ENCODE measurements at regions not wholly inside any gene's neighbourhood (a gene's known extent, or its start where the extent isn't known, plus 50 kb on each side); places are given as distances from the start of the nearest gene placed in this dataset.
"Not testable (repeated sequence)": the region's sequence is repeated elsewhere in the genome, so short reads cannot be mapped to it uniquely, and the experiment has no call there.

GRCh38 chr21:6436971-6437833, 4084.2 kb upstream of the TPTE start:
- not testable (repeated sequence) for H2BK12ac ChIP-seq (ENCODE audit: low read length in 2 of 2); H3K18ac ChIP-seq (ENCODE audit: low read depth in 1 of 2, low read length in 2 of 2); H4K91ac ChIP-seq (ENCODE audit: low read length); H3K4me3 ChIP-seq (ENCODE audit: insufficient read depth in 1 of 2, low read depth in 1 of 2, low read length in 2 of 2); H3K79me1 ChIP-seq (replicated peaks; ENCODE audit: low read length, poor library complexity, severe bottlenecking); H2AFZ ChIP-seq (ENCODE audit: low read depth, low read length); H3K9me3 ChIP-seq (ENCODE audit: control insufficient read depth, low read length); H3K27me3 ChIP-seq (ENCODE audit: control insufficient read depth in 1 of 2, insufficient read depth in 1 of 2, low read length in 2 of 2); H2BK5ac ChIP-seq (ENCODE audit: low read depth, low read length, poor library complexity, severe bottlenecking); H3K9ac ChIP-seq (ENCODE audit: low read length); H3K4me1 ChIP-seq (ENCODE audit: control insufficient read depth, insufficient read depth, low read depth, low read length); H3K36me3 ChIP-seq (ENCODE audit: control insufficient read depth in 1 of 2, insufficient read depth in 2 of 2, low read depth in 1 of 2, low read length in 2 of 2); H3K4ac ChIP-seq (ENCODE audit: low read depth in 1 of 2, low read length in 2 of 2); H3K27ac ChIP-seq (ENCODE audit: low read length, poor library complexity, severe bottlenecking); H2AK5ac ChIP-seq (ENCODE audit: low read length, severe bottlenecking); H3K23ac ChIP-seq (ENCODE audit: low read length in 2 of 2); H2BK15ac ChIP-seq (ENCODE audit: low read depth, poor library complexity, severe bottlenecking); H3K4me2 ChIP-seq (ENCODE audit: low read length, poor library complexity, severe bottlenecking); H3K14ac ChIP-seq (ENCODE audit: low read length in 2 of 2); H4K8ac ChIP-seq (ENCODE audit: low read length); H2BK120ac ChIP-seq (ENCODE audit: low read depth, low read length)
- DNase-seq: peak; percentile 0
- 95% methylated on average over 3 of the region's 21 CpGs for WGBS

GRCh38 chr21:6437834-6438187, 4083.6 kb upstream of the TPTE start:
- H3K4ac ChIP-seq (ENCODE audit: low read depth in 1 of 2, low read length in 2 of 2); H3K36me3 ChIP-seq (ENCODE audit: control insufficient read depth in 1 of 2, insufficient read depth in 2 of 2, low read depth in 1 of 2, low read length in 2 of 2); H3K4me3 ChIP-seq (ENCODE audit: insufficient read depth in 1 of 2, low read depth in 1 of 2, low read length in 2 of 2); H2AK5ac ChIP-seq (ENCODE audit: low read length, severe bottlenecking); H3K18ac ChIP-seq (ENCODE audit: low read depth in 1 of 2, low read length in 2 of 2); H2BK5ac ChIP-seq (ENCODE audit: low read depth, low read length, poor library complexity, severe bottlenecking); H4K8ac ChIP-seq (ENCODE audit: low read length); H3K27ac ChIP-seq (ENCODE audit: low read length, poor library complexity, severe bottlenecking); H2BK120ac ChIP-seq (ENCODE audit: low read depth, low read length); H3K9me3 ChIP-seq (ENCODE audit: control insufficient read depth, low read length); H2BK12ac ChIP-seq (ENCODE audit: low read length in 2 of 2); H3K14ac ChIP-seq (ENCODE audit: low read length in 2 of 2); H2BK15ac ChIP-seq (ENCODE audit: low read depth, poor library complexity, severe bottlenecking); DNase-seq; H3K79me1 ChIP-seq (replicated peaks; ENCODE audit: low read length, poor library complexity, severe bottlenecking); H3K9ac ChIP-seq (ENCODE audit: low read length); H2AFZ ChIP-seq (ENCODE audit: low read depth, low read length); H3K27me3 ChIP-seq (ENCODE audit: control insufficient read depth in 1 of 2, insufficient read depth in 1 of 2, low read length in 2 of 2); H3K4me2 ChIP-seq (ENCODE audit: low read length, poor library complexity, severe bottlenecking); H4K91ac ChIP-seq (ENCODE audit: low read length); H3K23ac ChIP-seq (ENCODE audit: low read length in 2 of 2); H3K4me1 ChIP-seq (ENCODE audit: control insufficient read depth, insufficient read depth, low read depth, low read length): not testable (repeated sequence)
- WGBS: 86% methylated on average over 5 of the region's 7 CpGs

- H3K36me3 ChIP-seq (ENCODE audit: control insufficient read depth in 1 of 2, insufficient read depth in 2 of 2, low read depth in 1 of 2, low read length in 2 of 2); H3K18ac ChIP-seq (ENCODE audit: low read depth in 1 of 2, low read length in 2 of 2); H3K27ac ChIP-seq (ENCODE audit: low read length, poor library complexity, severe bottlenecking); H2AK5ac ChIP-seq (ENCODE audit: low read length, severe bottlenecking); H3K4ac ChIP-seq (ENCODE audit: low read depth in 1 of 2, low read length in 2 of 2); H3K4me2 ChIP-seq (ENCODE audit: low read length, poor library complexity, severe bottlenecking); DNase-seq; H3K4me3 ChIP-seq (ENCODE audit: insufficient read depth in 1 of 2, low read depth in 1 of 2, low read length in 2 of 2); H3K14ac ChIP-seq (ENCODE audit: low read length in 2 of 2); H3K9ac ChIP-seq (ENCODE audit: low read length); H2AFZ ChIP-seq (ENCODE audit: low read depth, low read length); H4K8ac ChIP-seq (ENCODE audit: low read length); H3K79me1 ChIP-seq (replicated peaks; ENCODE audit: low read length, poor library complexity, severe bottlenecking); H3K9me3 ChIP-seq (ENCODE audit: control insufficient read depth, low read length); H2BK15ac ChIP-seq (ENCODE audit: low read depth, poor library complexity, severe bottlenecking); H2BK12ac ChIP-seq (ENCODE audit: low read length in 2 of 2); H3K4me1 ChIP-seq (ENCODE audit: control insufficient read depth, insufficient read depth, low read depth, low read length); H3K27me3 ChIP-seq (ENCODE audit: control insufficient read depth in 1 of 2, insufficient read depth in 1 of 2, low read length in 2 of 2); H2BK5ac ChIP-seq (ENCODE audit: low read depth, low read length, poor library complexity, severe bottlenecking); H4K91ac ChIP-seq (ENCODE audit: low read length); H3K23ac ChIP-seq (ENCODE audit: low read length in 2 of 2); H2BK120ac ChIP-seq (ENCODE audit: low read depth, low read length): not testable (repeated sequence)
- WGBS: no CpG with 5 or more reads among the region's 10 CpGs
Measured at GRCh38 chr21:6439058-6439457, 4082.3 kb upstream of the TPTE start.

- no CpG with 5 or more reads among the region's 26 CpGs for WGBS
- not testable (repeated sequence) for H3K9me3 ChIP-seq (ENCODE audit: control insufficient read depth, low read length); H4K91ac ChIP-seq (ENCODE audit: low read length); H3K23ac ChIP-seq (ENCODE audit: low read length in 2 of 2); H2AK5ac ChIP-seq (ENCODE audit: low read length, severe bottlenecking); H3K36me3 ChIP-seq (ENCODE audit: control insufficient read depth in 1 of 2, insufficient read depth in 2 of 2, low read depth in 1 of 2, low read length in 2 of 2); H3K14ac ChIP-seq (ENCODE audit: low read length in 2 of 2); H2BK5ac ChIP-seq (ENCODE audit: low read depth, low read length, poor library complexity, severe bottlenecking); H3K27ac ChIP-seq (ENCODE audit: low read length, poor library complexity, severe bottlenecking); H3K4ac ChIP-seq (ENCODE audit: low read depth in 1 of 2, low read length in 2 of 2); H2BK12ac ChIP-seq (ENCODE audit: low read length in 2 of 2); H3K18ac ChIP-seq (ENCODE audit: low read depth in 1 of 2, low read length in 2 of 2); H2AFZ ChIP-seq (ENCODE audit: low read depth, low read length); H4K8ac ChIP-seq (ENCODE audit: low read length); H3K4me2 ChIP-seq (ENCODE audit: low read length, poor library complexity, severe bottlenecking); H3K79me1 ChIP-seq (replicated peaks; ENCODE audit: low read length, poor library complexity, severe bottlenecking); H2BK15ac ChIP-seq (ENCODE audit: low read depth, poor library complexity, severe bottlenecking); H3K4me1 ChIP-seq (ENCODE audit: control insufficient read depth, insufficient read depth, low read depth, low read length); H3K9ac ChIP-seq (ENCODE audit: low read length); H3K4me3 ChIP-seq (ENCODE audit: insufficient read depth in 1 of 2, low read depth in 1 of 2, low read length in 2 of 2); H2BK120ac ChIP-seq (ENCODE audit: low read depth, low read length); H3K27me3 ChIP-seq (ENCODE audit: control insufficient read depth in 1 of 2, insufficient read depth in 1 of 2, low read length in 2 of 2); DNase-seq
Measured at GRCh38 chr21:6454648-6455340, 4066.6 kb upstream of the TPTE start.

Measured in mesenchymal stem cell (in vitro differentiated cells and primary cell).